WERI-Rb-1 (cell line): ENCODE measurements at regions not wholly inside any gene's neighbourhood (a gene's known extent, or its start where the extent isn't known, plus 50 kb on each side); places are given as distances from the start of the nearest gene placed in this dataset.

Experiments used
- DNase-seq: peaks from one replicate; pipeline ENCODE4 v3.0.0-alpha.2; 2020
- H3K27ac ChIP-seq: fragments of 250-450 bp; sonication (Bioruptor Pico); 2 replicates; pipeline ENCODE4 v1.5.1; 2020; ENCODE audit warnings: mild to moderate bottlenecking, moderate library complexity
- H3K27me3 ChIP-seq: fragments of 250-450 bp; sonication (Bioruptor Pico); 2 replicates; pipeline ENCODE4 v1.5.1; 2021; ENCODE audit warnings: mild to moderate bottlenecking, low read depth, moderate library complexity; ENCODE audit not compliant: insufficient read depth, severe bottlenecking
- H3K36me3 ChIP-seq: fragments of 250-450 bp; sonication (Bioruptor Pico); 2 replicates; pipeline ENCODE4 v1.5.1; 2020; ENCODE audit warnings: mild to moderate bottlenecking, moderate library complexity
- H3K4me3 ChIP-seq: 2 replicates; pipeline ENCODE4 v1.5.1; 2011; ENCODE audit warnings: low read depth, mild to moderate bottlenecking, control low read depth, low read length
- H3K9me3 ChIP-seq: fragments of 250-450 bp; sonication (Bioruptor Pico); 2 replicates; pipeline ENCODE4 v1.5.1; 2021; ENCODE audit warnings: mild to moderate bottlenecking, moderate library complexity; ENCODE audit not compliant: severe bottlenecking
- CTCF ChIP-seq: IDR thresholded peaks from 2 replicates; pipeline ENCODE4 v1.5.1; 2011; ENCODE audit warnings: low read depth, mild to moderate bottlenecking, control low read depth, inconsistent platforms, low read length

- DNase-seq, result no peak
- H3K4me3 ChIP-seq, result no peak overlapping the region
- H3K27ac ChIP-seq, result no peak overlapping the region
- TF ChIP-seq CTCF, result no peak
- H3K36me3 ChIP-seq, result no peaks in the 10 kb centered on the region
- H3K9me3 ChIP-seq, result no peaks in the 10 kb centered on the region
- H3K27me3 ChIP-seq, result peaks cover 3% of the 10 kb centered on the region
Measured at GRCh38 chr9:25505644-25506043, 172.6 kb downstream of the TUSC1 start.

GRCh38 chr9:25481372-25481771, 196.9 kb downstream of the TUSC1 start:
- no peak for DNase-seq
- Histone ChIP-seq H3K9me3 (no peaks in the 10 kb centered on the region), H3K27me3 (no peaks in the 10 kb centered on the region), H3K27ac (no peak overlapping the region), H3K36me3 (no peaks in the 10 kb centered on the region), H3K4me3 (no peak overlapping the region)
- no peak for TF ChIP-seq CTCF

GRCh38 chr9:25480696-25481095, 197.5 kb downstream of the TUSC1 start:
- Histone ChIP-seq H3K9me3 (no peaks in the 10 kb centered on the region), H3K27me3 (no peaks in the 10 kb centered on the region), H3K27ac (no peak overlapping the region), H3K4me3 (no peak overlapping the region), H3K36me3 (no peaks in the 10 kb centered on the region)
- TF ChIP-seq CTCF, result no peak
- DNase-seq, result no peak

- no peaks in the 10 kb centered on the region for H3K36me3 ChIP-seq
- no peak for TF ChIP-seq CTCF
- DNase-seq, result no peak
- no peak overlapping the region for H3K4me3 ChIP-seq
- H3K27me3 ChIP-seq, result peaks cover 6% of the 10 kb centered on the region
- no peak overlapping the region for H3K27ac ChIP-seq
- H3K9me3 ChIP-seq, result no peaks in the 10 kb centered on the region
Measured at GRCh38 chr9:25472681-25473080, 205.6 kb downstream of the TUSC1 start.

- Histone ChIP-seq H3K36me3 (no peaks in the 10 kb centered on the region), H3K27ac (no peak overlapping the region), H3K27me3 (peaks cover 7% of the 10 kb centered on the region), H3K9me3 (no peaks in the 10 kb centered on the region), H3K4me3 (no peak overlapping the region)
- no peak for DNase-seq
- no peak for TF ChIP-seq CTCF
Measured at GRCh38 chr9:25472085-25472607, 206.1 kb downstream of the TUSC1 start.

- Histone ChIP-seq H3K36me3 (no peaks in the 10 kb centered on the region), H3K4me3 (no peak overlapping the region), H3K27ac (no peak overlapping the region), H3K27me3 (peaks cover 13% of the 10 kb centered on the region), H3K9me3 (no peaks in the 10 kb centered on the region)
- no peak for DNase-seq
- no peak for TF ChIP-seq CTCF
Measured at GRCh38 chr9:25461416-25461815, 216.8 kb downstream of the TUSC1 start.
